Uterus (tissue), 3 donors: ENCODE measurements at regions not wholly inside any gene's neighbourhood (a gene's known extent, or its start where the extent isn't known, plus 50 kb on each side); places are given as distances from the start of the nearest gene placed in this dataset.

ENCODE experiments used
- DNase-seq, 2 donors: peaks; one replicate each; pipeline ENCODE4 v3.0.0-alpha.2; 2019 to 2020
- H3K27ac ChIP-seq, 2 donors: fragments of 200-600 bp; sonication (generic); 1 replicate in 1 of 2; 2 replicates in 1 of 2; pipeline ENCODE4 v1.5.1; 2016 to 2018
- H3K27me3 ChIP-seq, 2 donors: fragments of 200-600 bp; sonication (generic); one replicate each; pipeline ENCODE4 v1.5.1; 2018 to 2019; ENCODE audit warnings: control low read depth in 1 of 2
- H3K36me3 ChIP-seq, 2 donors: fragments of 200-600 bp; sonication (generic); one replicate each; pipeline ENCODE4 v1.5.1; 2019; ENCODE audit warnings: control low read depth in 1 of 2
- H3K4me1 ChIP-seq, 2 donors: fragments of 200-600 bp; sonication (generic); one replicate each; pipeline ENCODE4 v1.5.1; 2018 to 2019; ENCODE audit warnings: control low read depth in 1 of 2
- H3K4me3 ChIP-seq, 2 donors: fragments of 200-600 bp; sonication (generic); 1 replicate in 1 of 2; 2 replicates in 1 of 2; pipeline ENCODE4 v1.5.1; 2018 to 2019; ENCODE audit warnings: mild to moderate bottlenecking in 1 of 2
- H3K9me3 ChIP-seq, 2 donors: fragments of 200-600 bp; sonication (generic); one replicate each; pipeline ENCODE4 v1.5.1; 2019; ENCODE audit warnings: control low read depth in 1 of 2
- POLR2A ChIP-seq, 2 donors: fragments of 450-650 bp; IDR thresholded peaks; one replicate each; pipeline ENCODE4 v1.6.1; 2016; ENCODE audit warnings: antibody characterized with exemption in 2 of 2, mild to moderate bottlenecking in 1 of 2, moderate library complexity in 1 of 2
- intact Hi-C: fragments of 100-400 bp; cut with DNase I; formaldehyde crosslinking; loops from one replicate; pipeline ENCODE4 v1.15.1; 2023; ENCODE audit warnings: low total_unique reads
- TF ChIP-seq, protein P1 (sequence below), 4 experiments: fragments of 200-600 bp in 2 of 4; fragments of 450-650 bp in 2 of 4; sonication (generic) in 2 of 4; IDR thresholded peaks; one replicate each; pipeline ENCODE4 v1.5.1; 2016 to 2019; ENCODE audit warnings: antibody characterized with exemption in 4 of 4, mild to moderate bottlenecking in 2 of 4, moderate library complexity in 1 of 4
- donor health status: DM: yes; HTN: yes; CAD: no.

GRCh38 chr2:160783474-160783873, 289.9 kb upstream of the RBMS1 start:
- H3K9me3 ChIP-seq, result peaks cover 0 to 4% of the 10 kb centered on the region in 2 donors
- TF ChIP-seq POLR2A (IDR thresholded peaks at IDR 0.05), result no peak
- TF ChIP-seq, protein P1, sequence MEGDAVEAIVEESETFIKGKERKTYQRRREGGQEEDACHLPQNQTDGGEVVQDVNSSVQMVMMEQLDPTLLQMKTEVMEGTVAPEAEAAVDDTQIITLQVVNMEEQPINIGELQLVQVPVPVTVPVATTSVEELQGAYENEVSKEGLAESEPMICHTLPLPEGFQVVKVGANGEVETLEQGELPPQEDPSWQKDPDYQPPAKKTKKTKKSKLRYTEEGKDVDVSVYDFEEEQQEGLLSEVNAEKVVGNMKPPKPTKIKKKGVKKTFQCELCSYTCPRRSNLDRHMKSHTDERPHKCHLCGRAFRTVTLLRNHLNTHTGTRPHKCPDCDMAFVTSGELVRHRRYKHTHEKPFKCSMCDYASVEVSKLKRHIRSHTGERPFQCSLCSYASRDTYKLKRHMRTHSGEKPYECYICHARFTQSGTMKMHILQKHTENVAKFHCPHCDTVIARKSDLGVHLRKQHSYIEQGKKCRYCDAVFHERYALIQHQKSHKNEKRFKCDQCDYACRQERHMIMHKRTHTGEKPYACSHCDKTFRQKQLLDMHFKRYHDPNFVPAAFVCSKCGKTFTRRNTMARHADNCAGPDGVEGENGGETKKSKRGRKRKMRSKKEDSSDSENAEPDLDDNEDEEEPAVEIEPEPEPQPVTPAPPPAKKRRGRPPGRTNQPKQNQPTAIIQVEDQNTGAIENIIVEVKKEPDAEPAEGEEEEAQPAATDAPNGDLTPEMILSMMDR (IDR thresholded peaks at IDR 0.05), result no peak
- intact Hi-C loops, result no loop called here
- no peak overlapping the region for H3K4me3 ChIP-seq
- DNase-seq, result no peak
- H3K27me3 ChIP-seq, result no peaks in the 10 kb centered on the region
- H3K36me3 ChIP-seq, result no peaks in the 10 kb centered on the region
- no peaks in the 10 kb centered on the region for H3K4me1 ChIP-seq
- no peak overlapping the region for H3K27ac ChIP-seq

DNA sequence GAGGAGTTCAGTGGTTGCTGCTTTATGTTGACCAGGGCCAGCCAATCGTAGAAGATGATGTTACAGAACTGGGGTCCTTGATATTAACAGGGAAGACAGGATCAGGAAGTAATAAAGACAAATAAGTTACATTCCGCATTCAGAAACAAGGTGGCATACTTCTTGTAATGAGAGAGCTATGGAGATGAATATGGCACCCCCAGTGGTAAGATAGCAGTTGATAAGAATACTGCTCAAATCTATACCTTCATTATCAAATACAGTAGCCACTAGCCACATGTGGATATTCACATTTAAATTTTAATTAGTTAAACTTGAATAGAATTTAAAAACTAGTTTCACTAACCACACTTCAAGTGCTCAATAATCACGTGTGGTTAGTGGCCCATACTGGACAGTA, 290.4 kb upstream of the RBMS1 start:
- no peaks in the 10 kb centered on the region for H3K4me1 ChIP-seq
- H3K9me3 ChIP-seq, result peaks cover 0 to 4% of the 10 kb centered on the region in 2 donors
- no peaks in the 10 kb centered on the region for H3K27me3 ChIP-seq
- no peak for DNase-seq
- TF ChIP-seq, protein P1 (IDR thresholded peaks at IDR 0.05), result no peak
- no peak for TF ChIP-seq POLR2A (IDR thresholded peaks at IDR 0.05)
- intact Hi-C loops, result no loop called here
- H3K36me3 ChIP-seq, result no peaks in the 10 kb centered on the region
- H3K27ac ChIP-seq, result no peak overlapping the region
- H3K4me3 ChIP-seq, result no peak overlapping the region

GRCh38 chr2:160790738-160791137, 297.1 kb upstream of the RBMS1 start:
- Histone ChIP-seq H3K36me3 (no peaks in the 10 kb centered on the region), H3K4me1 (no peaks in the 10 kb centered on the region), H3K27ac (no peak overlapping the region), H3K9me3 (no peaks in the 10 kb centered on the region), H3K27me3 (no peaks in the 10 kb centered on the region), H3K4me3 (no peak overlapping the region)
- intact Hi-C loops, result no loop called here
- TF ChIP-seq POLR2A (IDR thresholded peaks at IDR 0.05), result no peak
- TF ChIP-seq, protein P1 (IDR thresholded peaks at IDR 0.05), result no peak
- DNase-seq, result no peak

DNA sequence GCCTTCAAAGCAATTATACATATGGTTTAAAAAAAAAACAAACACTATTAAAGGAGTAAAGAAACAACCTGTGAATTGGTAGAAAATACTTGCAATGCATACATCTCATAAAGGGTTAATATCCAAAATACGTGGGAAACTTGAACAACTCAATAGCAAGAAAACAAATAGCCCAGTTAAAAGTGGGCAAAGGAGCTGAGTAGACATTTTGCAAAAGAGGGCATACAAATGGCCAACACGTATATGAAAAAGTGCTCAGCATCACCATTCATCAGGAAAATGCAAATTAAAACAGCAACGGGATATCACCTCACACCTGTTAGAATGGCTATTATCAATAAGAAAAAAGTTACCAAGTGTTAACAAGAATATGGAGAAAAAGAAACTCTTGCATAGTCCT, 298.3 kb upstream of the RBMS1 start:
- no peaks in the 10 kb centered on the region for H3K36me3 ChIP-seq
- DNase-seq, result no peak
- H3K27me3 ChIP-seq, result no peaks in the 10 kb centered on the region
- H3K4me3 ChIP-seq, result no peak overlapping the region
- no peaks in the 10 kb centered on the region for H3K4me1 ChIP-seq
- no peak overlapping the region for H3K27ac ChIP-seq
- H3K9me3 ChIP-seq, result no peaks in the 10 kb centered on the region
- no peak for TF ChIP-seq POLR2A (IDR thresholded peaks at IDR 0.05)
- TF ChIP-seq, protein P1 (IDR thresholded peaks at IDR 0.05), result no peak
- intact Hi-C loops, result no loop called here

DNA sequence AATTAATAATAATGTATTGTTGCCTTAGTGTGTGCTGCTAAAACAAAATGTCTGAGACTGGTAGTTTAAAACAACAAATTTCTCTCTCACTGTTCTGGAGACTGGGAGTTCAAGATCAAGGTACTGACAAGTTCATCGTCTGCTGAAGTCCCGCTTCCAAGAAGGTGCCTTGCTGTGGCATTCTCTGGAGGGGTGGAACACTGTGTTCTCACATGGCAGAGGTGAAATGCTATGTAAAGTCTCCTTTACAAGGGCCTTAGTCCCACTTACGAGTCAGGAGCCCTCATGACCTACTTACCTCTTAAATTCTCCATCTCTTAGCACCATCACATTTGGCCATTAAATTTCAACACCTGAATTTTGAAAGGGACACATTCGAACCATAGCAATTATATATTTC, 299.2 kb upstream of the RBMS1 start:
- TF ChIP-seq POLR2A (IDR thresholded peaks at IDR 0.05), result no peak
- TF ChIP-seq, protein P1 (IDR thresholded peaks at IDR 0.05), result no peak
- intact Hi-C loops, result no loop called here
- H3K27me3 ChIP-seq, result no peaks in the 10 kb centered on the region

More for the DNA sequence above, 299.2 kb upstream of the RBMS1 start:
- Histone ChIP-seq H3K36me3 (no peaks in the 10 kb centered on the region), H3K27ac (no peak overlapping the region), H3K4me3 (no peak overlapping the region), H3K4me1 (no peaks in the 10 kb centered on the region), H3K9me3 (no peaks in the 10 kb centered on the region)
- DNase-seq, result no peak
